HG03439 (cell line): ENCODE measurements at regions not wholly inside any gene's neighbourhood (a gene's known extent, or its start where the extent isn't known, plus 50 kb on each side); places are given as distances from the start of the nearest gene placed in this dataset.

Experiments
- ATAC-seq: cut with Tn5 transposase; IDR thresholded peaks from one replicate; pipeline ENCODE4 v1.9.1; 2021; ENCODE audit warnings: mild to moderate bottlenecking, moderate library complexity; ENCODE audit not compliant: unreplicated experiment

DNA sequence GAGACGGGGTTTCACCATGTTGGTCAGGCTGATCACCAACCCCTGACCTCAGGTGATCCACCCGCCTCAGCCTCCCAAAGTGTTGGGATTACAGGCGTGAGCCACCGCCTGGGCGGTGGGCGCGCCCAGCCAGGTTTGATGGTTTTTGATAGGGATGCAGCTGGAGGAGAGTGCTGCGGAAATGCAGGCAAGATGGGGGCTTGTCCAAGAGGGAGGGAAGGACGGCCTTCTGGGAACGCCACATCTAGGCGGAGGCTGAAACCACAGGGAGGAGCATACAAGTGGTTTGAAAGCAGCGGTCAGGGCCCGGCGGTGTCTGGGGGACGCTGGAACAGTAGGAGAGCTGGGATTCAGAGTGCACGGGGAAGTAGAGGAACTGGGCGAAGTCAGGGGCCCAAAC, 134.6 kb downstream of the VRK1 start:
- ATAC-seq = no peak

- no peak for ATAC-seq
These were observed 137.6 kb downstream of the VRK1 start for GRCh38 chr14:96934638-96935330.

GRCh38 chr14:96938946-96939345, 141.8 kb downstream of the VRK1 start:
- ATAC-seq = no peak

DNA sequence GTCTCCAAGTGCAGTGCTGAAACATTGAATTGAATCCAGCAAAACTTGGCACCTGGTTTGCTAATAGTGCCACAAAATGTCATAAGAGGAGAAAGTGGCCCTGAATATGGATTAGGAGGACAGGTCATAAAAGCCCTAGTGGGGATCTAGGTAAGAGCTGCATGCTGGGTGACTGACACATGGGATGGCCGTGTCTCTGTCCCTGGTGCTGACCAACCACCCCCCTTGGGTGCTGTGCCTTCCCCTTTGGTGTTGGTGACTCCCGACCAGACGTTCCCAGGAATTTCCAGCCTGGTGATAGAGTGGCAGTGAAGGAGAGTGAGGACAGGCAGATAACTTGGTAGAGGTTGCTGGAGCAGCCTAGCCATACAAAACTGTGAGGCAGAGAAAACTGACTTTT, 142.8 kb downstream of the VRK1 start:
- ATAC-seq = no peak

DNA sequence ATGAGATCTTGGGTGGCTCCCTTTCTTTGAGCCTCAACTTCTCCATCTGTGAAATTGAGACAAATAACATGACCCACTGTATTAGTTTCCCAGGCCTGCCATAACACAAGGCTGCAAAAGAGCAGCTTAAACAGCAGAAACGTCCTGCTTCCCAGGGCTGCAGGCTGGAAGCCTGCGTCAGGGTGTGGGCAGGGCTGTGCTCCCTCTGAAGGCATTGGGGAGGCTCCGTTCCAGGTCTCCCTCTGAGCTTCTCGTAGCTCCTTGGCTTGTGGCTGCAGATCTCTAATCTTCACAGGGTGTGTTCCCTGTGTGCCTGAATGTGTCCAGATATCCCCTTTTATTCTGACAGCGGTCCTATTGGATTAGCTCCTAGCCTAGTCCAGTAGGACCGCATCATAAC, 147.1 kb downstream of the VRK1 start:
- no peak for ATAC-seq

DNA sequence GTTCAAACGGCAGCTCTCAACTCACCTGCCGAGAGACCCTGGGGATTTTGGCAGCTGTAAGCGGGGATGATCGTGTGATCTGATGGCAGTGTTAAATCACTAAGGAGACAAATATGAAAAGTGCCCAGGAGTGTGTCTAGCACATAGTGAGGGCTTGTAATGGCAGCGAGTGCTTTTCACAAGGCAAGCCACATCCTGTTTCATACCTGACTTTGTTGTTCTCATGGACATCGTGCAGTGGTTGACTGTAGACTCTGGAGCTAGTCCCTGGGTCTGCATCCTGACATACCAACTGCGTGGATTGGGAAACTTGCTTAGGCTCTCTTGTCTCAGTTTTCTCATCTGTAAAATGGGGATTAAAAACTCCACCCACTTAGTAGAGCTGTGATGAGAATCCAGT, 148.5 kb downstream of the VRK1 start:
- no peak for ATAC-seq

DNA sequence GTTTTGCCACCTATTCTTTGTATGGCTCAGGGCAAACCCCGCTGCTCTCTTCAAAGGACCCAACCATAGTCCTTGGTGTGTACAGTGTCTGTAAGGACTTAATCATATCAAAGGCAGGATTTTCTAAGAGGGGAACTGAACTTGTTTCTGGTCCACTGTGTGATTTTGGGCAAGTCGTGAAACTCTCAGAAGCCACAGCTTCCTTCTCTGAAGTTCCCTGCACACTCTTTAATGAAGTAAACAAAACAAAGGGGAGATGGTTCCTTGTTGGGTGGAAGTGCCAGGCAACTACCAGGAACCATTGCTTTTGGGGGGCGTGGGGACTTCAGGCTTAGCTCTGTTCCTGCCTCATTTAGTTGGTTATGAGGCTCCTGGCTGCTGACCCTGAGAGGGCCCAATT, 152.4 kb downstream of the VRK1 start:
- ATAC-seq = no peak

DNA sequence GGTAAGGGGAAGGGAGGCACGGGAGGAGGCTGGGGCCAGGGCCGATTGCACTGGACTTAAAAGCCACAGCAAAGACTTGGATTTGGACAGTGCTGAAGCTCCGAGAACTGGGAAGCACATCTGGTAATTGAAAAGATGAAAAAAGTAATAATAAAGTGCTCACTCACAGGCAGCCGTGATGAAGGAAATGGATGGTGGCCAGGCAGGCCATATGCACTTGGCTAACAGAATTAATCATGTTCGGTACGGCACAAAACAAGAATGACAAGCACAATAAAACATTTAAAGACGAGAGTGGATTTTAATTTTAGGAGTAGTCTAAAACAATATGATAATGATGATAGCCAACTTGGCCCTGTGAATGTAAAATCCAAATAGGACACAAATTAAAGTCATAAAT, 154.3 kb downstream of the VRK1 start:
- no peak for ATAC-seq

DNA sequence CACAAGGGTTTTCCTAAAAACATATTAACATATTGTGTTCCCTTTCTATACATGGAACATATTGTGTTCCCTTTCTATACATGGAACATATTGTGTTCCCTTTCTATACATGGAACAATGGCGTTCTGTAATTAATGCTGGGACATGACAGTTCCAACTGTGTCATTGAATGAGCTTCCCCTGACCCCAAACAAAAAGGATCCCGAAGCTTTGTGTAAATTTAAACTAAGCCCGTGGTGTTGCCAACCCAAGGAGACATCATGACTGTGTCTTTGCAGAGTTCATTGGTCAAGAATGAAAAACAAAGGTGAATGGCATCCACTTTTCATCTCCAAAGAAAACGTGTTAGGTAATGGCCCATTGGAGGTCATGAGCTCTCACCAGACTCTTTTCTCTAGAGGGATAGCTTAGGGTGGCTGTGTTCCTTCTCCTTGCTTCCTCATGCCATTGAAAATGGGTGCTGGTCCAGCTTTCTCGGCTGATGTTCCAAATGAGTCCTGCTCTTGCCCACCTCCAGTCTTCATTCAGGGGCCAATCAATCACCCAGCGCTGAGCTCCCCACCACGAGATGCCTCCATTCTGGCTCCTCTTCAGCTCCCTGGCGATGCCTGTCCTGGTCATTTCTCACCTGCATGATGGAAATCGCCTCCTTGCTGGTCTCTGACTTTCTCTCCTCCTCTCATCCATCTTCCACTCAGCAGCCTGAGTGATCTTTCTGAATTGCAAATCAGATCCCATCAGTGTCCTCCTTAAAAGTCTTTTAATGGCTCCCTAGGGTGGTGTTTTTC, 156.1 kb downstream of the VRK1 start:
- no peak for ATAC-seq

GRCh38 chr14:96953875-96954185, 156.6 kb downstream of the VRK1 start:
- ATAC-seq = no peak

DNA sequence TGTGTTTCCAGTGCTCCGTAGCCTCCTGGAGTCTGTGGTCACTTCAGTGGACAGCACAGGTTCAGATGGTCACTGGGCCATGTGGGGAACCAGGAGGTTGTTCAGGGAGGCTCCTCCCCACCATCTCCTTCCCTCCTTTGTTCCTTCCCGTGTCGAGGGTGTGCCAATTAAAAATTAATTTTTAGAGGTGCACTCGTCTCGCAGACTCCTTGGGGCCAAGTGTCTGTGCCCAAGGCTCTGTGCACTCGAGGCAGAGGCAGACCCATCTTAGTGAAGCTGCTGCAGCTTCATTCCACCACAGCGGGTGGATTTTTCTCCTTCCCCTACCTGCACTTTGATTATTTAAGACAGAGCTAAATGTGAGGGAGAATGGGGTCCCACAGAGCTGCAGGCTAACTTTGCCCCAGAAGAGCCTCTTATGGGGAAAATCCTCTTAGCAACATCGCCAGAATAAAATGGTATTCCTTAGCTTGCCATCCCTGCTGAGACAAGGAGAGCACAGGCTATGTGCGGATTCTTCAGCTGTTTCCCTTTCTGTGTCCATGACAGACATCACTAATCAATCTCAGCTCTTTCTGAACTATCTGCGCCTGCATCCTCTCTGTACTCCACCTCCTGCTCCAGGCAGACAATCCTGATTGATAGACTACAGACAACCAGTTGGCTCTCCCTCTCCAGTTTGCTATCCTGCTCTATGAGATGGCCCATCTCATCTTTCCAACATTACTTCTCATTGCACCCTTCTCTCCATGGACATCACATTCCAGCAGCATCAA, 159.5 kb downstream of the VRK1 start:
- ATAC-seq = no peak

GRCh38 chr14:96958057-96958456, 160.9 kb downstream of the VRK1 start:
- ATAC-seq = no peak

- ATAC-seq = no peak
These were observed 162.8 kb downstream of the VRK1 start for GRCh38 chr14:96959992-96960391.

GRCh38 chr14:96960598-96961116, 163.5 kb downstream of the VRK1 start:
- no peak for ATAC-seq

DNA sequence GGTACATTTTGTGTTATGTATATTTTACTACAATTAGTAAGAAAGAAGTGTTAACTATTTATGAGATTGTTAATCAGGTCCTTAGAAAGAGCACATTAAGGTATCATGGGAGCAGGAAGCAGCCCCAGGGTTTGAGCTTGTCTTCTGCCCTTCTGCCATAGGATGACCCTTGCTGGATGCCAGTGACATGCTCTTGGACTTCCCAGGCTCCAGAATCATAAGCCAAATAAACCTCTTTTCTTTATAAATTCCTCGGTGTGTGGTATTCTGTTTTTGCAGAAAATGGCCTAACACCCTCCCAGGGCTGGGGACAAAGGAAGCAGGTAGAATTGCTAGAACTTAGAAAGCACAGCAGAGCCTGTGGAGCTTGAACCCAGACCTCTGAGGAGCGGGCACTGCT, 164.7 kb downstream of the VRK1 start:
- no peak for ATAC-seq

GRCh38 chr14:96962337-96962736, 165.2 kb downstream of the VRK1 start:
- ATAC-seq = no peak

DNA sequence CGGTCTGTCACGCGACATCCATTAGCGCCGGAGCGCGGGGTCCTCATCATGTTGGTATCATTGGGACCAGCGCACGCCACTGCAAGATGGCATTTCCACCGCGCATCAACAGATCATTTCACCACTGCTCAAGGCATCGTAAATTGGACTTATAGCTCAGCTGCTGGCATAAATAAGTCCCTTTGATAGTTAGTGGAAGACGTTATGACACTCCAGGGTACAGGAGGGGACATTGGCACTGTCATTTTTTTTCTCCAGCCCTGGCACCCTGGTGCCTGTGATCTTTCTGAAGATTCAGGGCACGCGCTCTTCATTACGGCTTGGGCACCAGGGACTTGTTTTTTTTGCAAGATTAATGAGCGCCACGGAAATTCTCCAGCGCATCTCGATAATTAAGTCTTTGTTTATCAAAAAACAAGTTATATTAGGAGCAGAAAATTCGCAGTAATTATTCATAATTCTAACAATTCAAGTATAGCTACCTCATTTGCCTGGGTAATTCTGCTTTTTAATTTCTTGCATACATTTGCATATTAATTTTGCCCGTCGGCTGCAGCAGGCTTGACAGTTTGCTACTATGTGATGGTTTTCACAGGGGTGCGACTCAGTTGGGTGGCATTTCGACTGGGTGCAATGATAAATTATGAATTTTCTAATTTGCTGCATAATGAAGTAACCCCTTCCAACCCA, 167.7 kb downstream of the VRK1 start:
- no peak for ATAC-seq

DNA sequence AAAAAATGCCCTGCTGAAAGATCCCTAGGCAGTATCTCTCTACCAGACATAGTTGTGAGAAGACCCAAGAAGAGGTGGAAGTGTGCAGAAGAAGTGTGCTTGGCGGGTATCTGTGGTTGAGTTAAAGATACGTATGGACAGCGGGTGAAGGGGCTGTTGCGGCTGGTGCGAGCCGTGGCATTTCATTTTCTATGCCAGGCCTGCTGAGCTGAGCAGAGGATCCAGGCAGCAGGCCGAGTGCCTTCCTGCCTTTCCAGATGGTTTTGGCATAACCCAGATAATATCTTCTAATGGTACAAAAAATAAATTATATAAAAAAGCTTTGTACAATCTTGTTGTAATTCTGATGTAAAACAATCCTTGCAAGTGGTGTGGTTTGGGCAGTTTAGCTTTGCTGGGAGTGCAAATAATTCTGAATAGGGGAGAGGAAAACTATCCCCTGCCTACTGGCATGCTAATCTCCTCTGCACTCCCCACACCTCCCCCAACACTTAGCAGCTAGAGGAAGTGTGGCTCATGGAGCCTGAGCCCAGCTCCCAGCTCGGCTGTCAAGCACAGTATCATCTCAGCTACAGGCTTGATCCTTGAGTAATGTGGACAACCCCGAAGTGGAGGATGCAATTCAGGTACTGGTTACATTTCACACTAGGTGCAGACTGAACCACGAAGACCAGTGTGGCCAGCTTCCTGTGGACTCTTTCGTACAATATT, 168.9 kb downstream of the VRK1 start:
- no peak for ATAC-seq

- ATAC-seq = no peak
These were observed 177.9 kb downstream of the VRK1 start for GRCh38 chr14:96975116-96975515.

- no peak for ATAC-seq
These were observed 181.5 kb downstream of the VRK1 start for GRCh38 chr14:96978525-96979272.
